ENCODE measurements at regions not wholly inside any gene's neighbourhood (a gene's known extent, or its start where the extent isn't known, plus 50 kb on each side); places are given as distances from the start of the nearest gene placed in this dataset.

GRCh38 chr21:21605521-21605920, 607.3 kb downstream of the NCAM2 start:
- DNase-seq (ENCODE audit: low read depth, low spot score): no peak
- no peak overlapping the region for H3K27ac ChIP-seq (ENCODE audit: low read depth, low read length)
- CTCF ChIA-PET: interaction anchor here (1.0 kb wide), 1 partner anchor 16 kb away, joined by 4 read pairs; no protein-coding TSS in a partner anchor
- no peak for TF ChIP-seq CTCF (IDR thresholded peaks at IDR 0.05; ENCODE audit: low read depth, low read length)
- H3K4me3 ChIP-seq (ENCODE audit: low read depth, low read length): no peak overlapping the region
- H3K9me3 ChIP-seq (ENCODE audit: control insufficient read depth, insufficient read depth, low read length): no peaks in the 10 kb centered on the region
- POLR2A ChIA-PET: interaction anchor here (0.9 kb wide), 1 partner anchor 19 kb away, joined by 3 read pairs; no protein-coding TSS in a partner anchor
- H3K27me3 ChIP-seq (ENCODE audit: control insufficient read depth, insufficient read depth, low read length): no peaks in the 10 kb centered on the region

- ChIA-PET POLR2A (interaction anchor here (0.9 kb wide), 1 partner anchor 18 kb away, joined by 3 read pairs; no protein-coding TSS in a partner anchor), CTCF (interaction anchor here (1.0 kb wide), 1 partner anchor 16 kb away, joined by 4 read pairs; no protein-coding TSS in a partner anchor)
Observed at GRCh38 chr21:21606041-21606440, 607.8 kb downstream of the NCAM2 start.

GRCh38 chr21:21612466-21612865, 614.3 kb downstream of the NCAM2 start:
- DNase-seq (ENCODE audit: low read depth, low spot score): peak; percentile 67
- no peak for TF ChIP-seq CTCF (IDR thresholded peaks at IDR 0.05; ENCODE audit: low read depth, low read length)
- H3K27me3 ChIP-seq (ENCODE audit: control insufficient read depth, insufficient read depth, low read length): no peaks in the 10 kb centered on the region
- no peak overlapping the region for H3K27ac ChIP-seq (ENCODE audit: low read depth, low read length)
- ChIA-PET CTCF (interaction anchor here (0.6 kb wide), 1 partner anchor 301 kb away, joined by 4 read pairs; no protein-coding TSS in a partner anchor), POLR2A (interaction anchor here (0.7 to 1.6 kb wide), 2 partner anchors 12 to 615 kb away, joined by 3 to 7 read pairs; partner anchors contain the start of gene NCAM2)
- H3K4me3 ChIP-seq (ENCODE audit: low read depth, low read length): no peak overlapping the region
- no peaks in the 10 kb centered on the region for H3K9me3 ChIP-seq (ENCODE audit: control insufficient read depth, insufficient read depth, low read length)

More at GRCh38 chr21:21606041-21606440, 607.8 kb downstream of the NCAM2 start:
- Histone ChIP-seq H3K27ac (ENCODE audit: low read depth, low read length) (no peak overlapping the region), H3K27me3 (ENCODE audit: control insufficient read depth, insufficient read depth, low read length) (no peaks in the 10 kb centered on the region), H3K9me3 (ENCODE audit: control insufficient read depth, insufficient read depth, low read length) (no peaks in the 10 kb centered on the region), H3K4me3 (ENCODE audit: low read depth, low read length) (no peak overlapping the region)
- DNase-seq (ENCODE audit: low read depth, low spot score): no peak
- TF ChIP-seq CTCF (IDR thresholded peaks at IDR 0.05; ENCODE audit: low read depth, low read length): no peak

- H3K4me3 ChIP-seq (ENCODE audit: low read depth, low read length): no peak overlapping the region
- no peaks in the 10 kb centered on the region for H3K27me3 ChIP-seq (ENCODE audit: control insufficient read depth, insufficient read depth, low read length)
- no peaks in the 10 kb centered on the region for H3K9me3 ChIP-seq (ENCODE audit: control insufficient read depth, insufficient read depth, low read length)
- POLR2A ChIA-PET: no interaction called here
- no peak overlapping the region for H3K27ac ChIP-seq (ENCODE audit: low read depth, low read length)
- no peak for DNase-seq (ENCODE audit: low read depth, low spot score)
- CTCF ChIA-PET: no interaction called here
- no peak for TF ChIP-seq CTCF (IDR thresholded peaks at IDR 0.05; ENCODE audit: low read depth, low read length)
Observed at GRCh38 chr21:21614966-21615365, 616.8 kb downstream of the NCAM2 start.

- ChIA-PET POLR2A (no interaction called here), CTCF (interaction anchor here (1.0 kb wide), 1 partner anchor 16 kb away, joined by 4 read pairs; no protein-coding TSS in a partner anchor)
- no peak for DNase-seq (ENCODE audit: low read depth, low spot score)
- H3K9me3 ChIP-seq (ENCODE audit: control insufficient read depth, insufficient read depth, low read length): no peaks in the 10 kb centered on the region
- no peak overlapping the region for H3K27ac ChIP-seq (ENCODE audit: low read depth, low read length)
- no peak overlapping the region for H3K4me3 ChIP-seq (ENCODE audit: low read depth, low read length)
- TF ChIP-seq CTCF (IDR thresholded peaks at IDR 0.05; ENCODE audit: low read depth, low read length): no peak
- no peaks in the 10 kb centered on the region for H3K27me3 ChIP-seq (ENCODE audit: control insufficient read depth, insufficient read depth, low read length)
Observed at GRCh38 chr21:21622460-21623234, 624.4 kb downstream of the NCAM2 start.

Measured in AG04450 (cell line).